ENCODE measurements at regions not wholly inside any gene's neighbourhood (a gene's known extent, or its start where the extent isn't known, plus 50 kb on each side); places are given as distances from the start of the nearest gene placed in this dataset.

DNA sequence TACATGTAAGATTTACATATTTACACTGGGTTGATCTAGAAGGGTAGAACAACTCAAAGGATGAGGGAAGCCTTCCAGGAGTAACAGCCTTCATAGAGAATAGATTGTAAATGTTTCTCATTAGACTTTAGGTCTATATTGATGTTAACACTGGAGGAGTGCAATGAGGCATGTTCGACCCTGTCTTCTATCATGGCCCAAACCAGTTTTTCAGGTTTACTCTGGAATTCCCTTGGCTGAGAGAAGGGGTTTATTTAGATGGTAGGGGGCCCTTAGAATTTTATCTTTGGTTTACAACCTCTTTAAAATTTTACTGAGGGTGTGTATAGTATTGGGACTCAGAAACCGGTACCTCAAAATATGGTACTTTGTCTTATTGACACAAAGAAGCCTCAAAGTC, 634.9 kb upstream of the PIK3C3 start:
- TF ChIP-seq, protein P1, sequence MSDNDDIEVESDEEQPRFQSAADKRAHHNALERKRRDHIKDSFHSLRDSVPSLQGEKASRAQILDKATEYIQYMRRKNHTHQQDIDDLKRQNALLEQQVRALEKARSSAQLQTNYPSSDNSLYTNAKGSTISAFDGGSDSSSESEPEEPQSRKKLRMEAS (IDR thresholded peaks at IDR 0.05) = no peak
- TF ChIP-seq EZH2 (IDR thresholded peaks at IDR 0.05; ENCODE audit: low read depth, low read length, severe bottlenecking) = no peak
- TF ChIP-seq ZNF274 (IDR thresholded peaks at IDR 0.05; ENCODE audit: borderline replicate concordance, extremely low read depth, low read length) = no peak
- TF ChIP-seq TAF1 (IDR thresholded peaks at IDR 0.05; ENCODE audit: low read depth, low read length) = no peak
- TF ChIP-seq KDM1A (IDR thresholded peaks at IDR 0.05; ENCODE audit: borderline replicate concordance, low read length) = no peak

All from H1 (cell line).